ENCODE measurements at regions not wholly inside any gene's neighbourhood (a gene's known extent, or its start where the extent isn't known, plus 50 kb on each side); places are given as distances from the start of the nearest gene placed in this dataset.

DNA sequence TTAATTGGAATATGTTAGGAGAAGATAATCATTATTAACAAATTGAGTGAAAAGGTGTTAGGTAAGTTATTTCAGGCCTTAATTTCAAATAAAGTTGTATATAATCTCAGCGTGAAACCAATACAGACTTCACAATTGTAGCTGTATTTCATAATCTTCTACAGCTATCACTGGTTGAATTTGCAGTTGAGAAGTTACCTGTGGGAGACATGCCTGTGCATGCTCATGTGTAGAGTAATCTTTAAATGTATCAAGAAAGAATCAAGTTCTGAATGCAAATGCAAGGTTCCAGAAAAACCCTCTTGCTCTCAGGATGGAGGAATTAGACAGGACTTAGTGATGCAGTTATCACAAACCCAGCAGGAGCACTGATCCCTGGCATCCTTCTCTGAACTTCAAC lies 938.4 kb upstream of the SLC10A2 start:
- Histone ChIP-seq H3K27ac (ENCODE audit: low read depth, low read length) (no peak overlapping the region), H3K79me2 (ENCODE audit: insufficient read depth, low read length) (no peaks in the 10 kb centered on the region), H2AFZ (ENCODE audit: low read length) (no peak overlapping the region), H4K20me1 (ENCODE audit: insufficient read depth, low read length) (no peaks in the 10 kb centered on the region), H3K4me3 (ENCODE audit: insufficient read depth, low read length) (no peak overlapping the region), H3K27me3 (ENCODE audit: insufficient read depth, low read length) (no peaks in the 10 kb centered on the region), H3K9me3 (ENCODE audit: low read depth, low read length) (no peaks in the 10 kb centered on the region), H3K4me2 (ENCODE audit: insufficient read depth, low read length) (no peak overlapping the region), H3K4me1 (ENCODE audit: insufficient read depth, low read length) (no peaks in the 10 kb centered on the region), H3K36me3 (ENCODE audit: insufficient read depth, low read length) (no peaks in the 10 kb centered on the region)
- no peak for DNase-seq (ENCODE audit: insufficient read length, low spot score, missing footprints)
- no peak for TF ChIP-seq CTCF (IDR thresholded peaks at IDR 0.05; ENCODE audit: extremely low read depth, low read depth, low read length)

DNA sequence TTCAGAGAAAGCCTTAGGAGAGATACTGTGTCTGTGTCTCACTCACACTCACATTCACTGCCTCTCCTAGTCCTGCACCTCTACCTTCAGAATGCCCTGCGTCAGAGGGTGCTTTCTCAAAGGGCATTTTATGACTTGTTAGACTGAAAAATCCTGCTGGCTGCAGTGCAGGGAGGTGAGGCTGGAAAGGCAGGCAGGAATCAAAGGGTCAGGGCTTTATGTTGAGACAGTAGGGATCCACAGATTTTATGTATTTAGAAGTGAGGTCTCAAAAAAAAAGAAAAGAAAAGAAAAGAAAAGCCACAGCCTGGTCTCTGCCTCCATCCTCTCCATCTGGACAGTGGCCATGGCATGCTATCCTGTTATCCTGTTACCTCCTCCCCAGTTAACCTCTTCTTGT lies 936.0 kb upstream of the SLC10A2 start:
- no peak overlapping the region for H3K4me2 ChIP-seq (ENCODE audit: insufficient read depth, low read length)
- no peak overlapping the region for H2AFZ ChIP-seq (ENCODE audit: low read length)
- H3K36me3 ChIP-seq (ENCODE audit: insufficient read depth, low read length), result no peaks in the 10 kb centered on the region
- no peaks in the 10 kb centered on the region for H4K20me1 ChIP-seq (ENCODE audit: insufficient read depth, low read length)
- no peaks in the 10 kb centered on the region for H3K9me3 ChIP-seq (ENCODE audit: low read depth, low read length)
- no peak for TF ChIP-seq CTCF (IDR thresholded peaks at IDR 0.05; ENCODE audit: extremely low read depth, low read depth, low read length)
- H3K79me2 ChIP-seq (ENCODE audit: insufficient read depth, low read length), result no peaks in the 10 kb centered on the region
- H3K27ac ChIP-seq (ENCODE audit: low read depth, low read length), result no peak overlapping the region
- no peaks in the 10 kb centered on the region for H3K4me1 ChIP-seq (ENCODE audit: insufficient read depth, low read length)
- no peak overlapping the region for H3K4me3 ChIP-seq (ENCODE audit: insufficient read depth, low read length)
- H3K27me3 ChIP-seq (ENCODE audit: insufficient read depth, low read length), result no peaks in the 10 kb centered on the region
- DNase-seq (ENCODE audit: insufficient read length, low spot score, missing footprints), result no peak

DNA sequence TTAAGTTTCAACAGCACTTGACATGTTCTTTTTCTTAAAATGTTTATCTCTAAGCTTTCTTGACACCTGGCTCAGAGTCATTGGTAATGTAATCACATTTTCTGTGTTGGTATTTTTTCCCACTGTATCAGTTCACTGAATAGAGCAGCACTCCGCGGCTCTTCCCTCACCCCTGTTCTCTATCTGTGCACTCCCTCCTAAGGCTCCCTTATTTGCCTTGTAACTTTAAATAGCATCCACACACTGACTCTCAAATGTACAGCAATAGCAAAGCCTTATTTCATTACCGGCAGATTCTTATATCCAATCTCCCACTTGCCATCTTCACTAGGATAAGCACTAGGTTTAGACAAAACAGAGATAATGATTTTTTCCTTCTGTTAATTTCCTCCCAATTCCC lies 935.5 kb upstream of the SLC10A2 start:
- Histone ChIP-seq H3K27me3 (ENCODE audit: insufficient read depth, low read length) (no peaks in the 10 kb centered on the region), H3K27ac (ENCODE audit: low read depth, low read length) (no peak overlapping the region), H3K36me3 (ENCODE audit: insufficient read depth, low read length) (no peaks in the 10 kb centered on the region), H4K20me1 (ENCODE audit: insufficient read depth, low read length) (no peaks in the 10 kb centered on the region), H3K4me3 (ENCODE audit: insufficient read depth, low read length) (no peak overlapping the region), H3K9me3 (ENCODE audit: low read depth, low read length) (no peaks in the 10 kb centered on the region), H3K4me2 (ENCODE audit: insufficient read depth, low read length) (no peak overlapping the region), H3K79me2 (ENCODE audit: insufficient read depth, low read length) (no peaks in the 10 kb centered on the region), H2AFZ (ENCODE audit: low read length) (no peak overlapping the region), H3K4me1 (ENCODE audit: insufficient read depth, low read length) (no peaks in the 10 kb centered on the region)
- no peak for TF ChIP-seq CTCF (IDR thresholded peaks at IDR 0.05; ENCODE audit: extremely low read depth, low read depth, low read length)
- DNase-seq (ENCODE audit: insufficient read length, low spot score, missing footprints), result no peak

DNA sequence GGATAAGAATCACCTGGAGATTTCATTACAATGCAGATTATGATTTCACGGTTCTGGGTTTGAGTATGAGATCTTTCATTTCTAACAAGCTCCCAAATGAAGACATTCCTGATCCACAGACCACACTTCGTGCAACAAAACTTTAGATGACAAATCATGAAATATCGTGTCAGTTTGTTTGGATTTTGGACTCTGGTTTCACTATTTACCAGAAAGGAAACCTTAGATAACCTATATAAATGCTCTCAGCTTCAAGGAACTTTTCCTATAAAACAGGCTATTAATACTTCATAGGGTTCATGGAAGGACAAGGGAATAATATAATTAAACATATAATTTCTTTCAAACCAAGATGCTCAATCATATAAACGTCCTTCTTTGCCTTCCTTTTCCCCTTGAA lies 930.5 kb upstream of the SLC10A2 start:
- H2AFZ ChIP-seq (ENCODE audit: low read length), result no peak overlapping the region
- H3K9me3 ChIP-seq (ENCODE audit: low read depth, low read length), result no peaks in the 10 kb centered on the region
- H3K36me3 ChIP-seq (ENCODE audit: insufficient read depth, low read length), result no peaks in the 10 kb centered on the region
- no peak overlapping the region for H3K4me2 ChIP-seq (ENCODE audit: insufficient read depth, low read length)
- H3K4me3 ChIP-seq (ENCODE audit: insufficient read depth, low read length), result no peak overlapping the region
- no peak for DNase-seq (ENCODE audit: insufficient read length, low spot score, missing footprints)
- TF ChIP-seq CTCF (IDR thresholded peaks at IDR 0.05; ENCODE audit: extremely low read depth, low read depth, low read length), result no peak
- no peaks in the 10 kb centered on the region for H3K27me3 ChIP-seq (ENCODE audit: insufficient read depth, low read length)
- no peaks in the 10 kb centered on the region for H3K4me1 ChIP-seq (ENCODE audit: insufficient read depth, low read length)
- H3K27ac ChIP-seq (ENCODE audit: low read depth, low read length), result no peak overlapping the region
- H3K79me2 ChIP-seq (ENCODE audit: insufficient read depth, low read length), result no peaks in the 10 kb centered on the region
- H4K20me1 ChIP-seq (ENCODE audit: insufficient read depth, low read length), result no peaks in the 10 kb centered on the region

Data from osteoblast (primary cell).